ENCODE measurements at regions not wholly inside any gene's neighbourhood (a gene's known extent, or its start where the extent isn't known, plus 50 kb on each side); places are given as distances from the start of the nearest gene placed in this dataset.

GRCh38 chr14:82779301-82779700 is 1245.6 kb upstream of the SEL1L start:
- DNase-seq (ENCODE audit: low read depth): no peak
- no peak overlapping the region for H3K4me3 ChIP-seq (replicated peaks; ENCODE audit: low read depth, low read length)
- TF ChIP-seq CTCF (IDR thresholded peaks at IDR 0.05; ENCODE audit: low read length, missing control alignments): no peak

GRCh38 chr14:82785756-82786482 is 1252.3 kb upstream of the SEL1L start:
- DNase-seq (ENCODE audit: low read depth): no peak
- H3K4me3 ChIP-seq (replicated peaks; ENCODE audit: low read depth, low read length): no peak overlapping the region
- no peak for TF ChIP-seq CTCF (IDR thresholded peaks at IDR 0.05; ENCODE audit: low read length, missing control alignments)

GRCh38 chr14:82786483-82786880 is 1252.8 kb upstream of the SEL1L start:
- no peak overlapping the region for H3K4me3 ChIP-seq (replicated peaks; ENCODE audit: low read depth, low read length)
- TF ChIP-seq CTCF (IDR thresholded peaks at IDR 0.05; ENCODE audit: low read length, missing control alignments): no peak
- DNase-seq (ENCODE audit: low read depth): no peak

- no peak overlapping the region for H3K4me3 ChIP-seq (replicated peaks; ENCODE audit: low read depth, low read length)
- no peak for TF ChIP-seq CTCF (IDR thresholded peaks at IDR 0.05; ENCODE audit: low read length, missing control alignments)
- DNase-seq (ENCODE audit: low read depth): no peak
Measured at GRCh38 chr14:82796086-82796485, 1262.4 kb upstream of the SEL1L start.

GRCh38 chr14:82798276-82798675 is 1264.6 kb upstream of the SEL1L start:
- TF ChIP-seq CTCF (IDR thresholded peaks at IDR 0.05; ENCODE audit: low read length, missing control alignments): no peak
- H3K4me3 ChIP-seq (replicated peaks; ENCODE audit: low read depth, low read length): no peak overlapping the region
- no peak for DNase-seq (ENCODE audit: low read depth)

GRCh38 chr14:82805892-82806825 is 1272.5 kb upstream of the SEL1L start:
- TF ChIP-seq CTCF (IDR thresholded peaks at IDR 0.05; ENCODE audit: low read length, missing control alignments): no peak
- no peak for DNase-seq (ENCODE audit: low read depth)
- H3K4me3 ChIP-seq (replicated peaks; ENCODE audit: low read depth, low read length): no peak overlapping the region

All from fibroblast of pulmonary artery (primary cell).